Naive B cell (primary cell): ENCODE measurements at regions not wholly inside any gene's neighbourhood (a gene's known extent, or its start where the extent isn't known, plus 50 kb on each side); places are given as distances from the start of the nearest gene placed in this dataset.

Experiments used
- ATAC-seq, 2 donors: fragments of 150-1000 bp; cut with Tn5 transposase; 2 replicates each; pipeline ENCODE4 v1.10.0; 2021; ENCODE audit warnings: low read depth in 2 of 2, mild to moderate bottlenecking in 2 of 2, moderate library complexity in 2 of 2
- DNase-seq: peaks from one replicate; pipeline ENCODE4 v3.0.0; 2022
- H3K27ac Mint-ChIP-seq, 6 donors: one replicate each; pipeline ENCODE4 v1.8.0; 2020 to 2022; ENCODE audit warnings: mild to moderate bottlenecking in 6 of 6, mixed read lengths in 6 of 6, moderate library complexity in 5 of 6, inconsistent platforms in 2 of 6
- H3K27me3 Mint-ChIP-seq, 3 donors: one replicate each; pipeline ENCODE4 v1.8.0; 2021 to 2022; ENCODE audit warnings: mixed read lengths in 3 of 3, mild to moderate bottlenecking in 1 of 3
- H3K36me3 Mint-ChIP-seq, 2 donors: one replicate each; pipeline ENCODE4 v1.8.0; 2020 to 2022; ENCODE audit warnings: mixed read lengths in 2 of 2, inconsistent platforms in 1 of 2, mild to moderate bottlenecking in 1 of 2
- H3K4me1 Mint-ChIP-seq, 3 donors: one replicate each; pipeline ENCODE4 v1.8.0; 2020 to 2022; ENCODE audit warnings: mixed read lengths in 3 of 3, inconsistent platforms in 1 of 3, mild to moderate bottlenecking in 1 of 3, moderate library complexity in 1 of 3
- H3K4me3 Mint-ChIP-seq, 8 donors: one replicate each; pipeline ENCODE4 v1.8.0; 2020 to 2022; ENCODE audit warnings: mild to moderate bottlenecking in 8 of 8, mixed read lengths in 8 of 8, moderate library complexity in 8 of 8, inconsistent platforms in 2 of 8
- H3K9me3 Mint-ChIP-seq, 7 donors: one replicate each; pipeline ENCODE4 v1.8.0; 2020 to 2022; ENCODE audit warnings: mixed read lengths in 7 of 7, mild to moderate bottlenecking in 5 of 7, inconsistent platforms in 2 of 7, moderate library complexity in 1 of 7

DNA sequence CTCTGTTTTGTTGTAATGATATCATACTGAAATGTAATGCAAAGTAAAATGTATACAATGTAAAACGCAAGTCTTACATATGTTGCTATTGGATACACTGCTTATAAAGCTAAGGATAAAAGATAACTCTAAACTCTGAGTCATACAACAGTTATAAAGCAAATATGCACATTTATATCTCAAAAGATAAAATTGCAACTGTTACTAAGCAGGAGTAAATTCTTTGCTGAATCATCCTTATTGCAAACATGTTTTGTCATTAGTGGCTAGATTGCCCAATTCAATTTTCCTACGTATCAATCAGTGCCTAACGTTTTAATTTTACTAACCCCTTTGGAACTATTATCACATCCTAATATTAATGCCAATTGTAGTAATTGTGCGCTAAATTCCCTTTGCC lies 762.9 kb downstream of the LTN1 start:
- H3K27me3 Mint-ChIP-seq: no peaks in the 10 kb centered on the region
- no peaks in the 10 kb centered on the region for H3K4me1 Mint-ChIP-seq
- H3K36me3 Mint-ChIP-seq: no peaks in the 10 kb centered on the region
- no peak overlapping the region for H3K27ac Mint-ChIP-seq
- peaks cover 0 to 6% (median 0%) of the 10 kb centered on the region in 7 donors for H3K9me3 Mint-ChIP-seq
- H3K4me3 Mint-ChIP-seq: no peak overlapping the region
- ATAC-seq (no peak), DNase-seq (no peak)

- Mint-ChIP-seq H3K27ac (no peak overlapping the region), H3K4me3 (no peak overlapping the region), H3K27me3 (no peaks in the 10 kb centered on the region), H3K9me3 (peaks cover 0 to 6% (median 0%) of the 10 kb centered on the region in 7 donors), H3K36me3 (no peaks in the 10 kb centered on the region), H3K4me1 (no peaks in the 10 kb centered on the region)
- ATAC-seq (no peak), DNase-seq (no peak)
These were observed 764.1 kb downstream of the LTN1 start for GRCh38 chr21:28228636-28228995.

DNA sequence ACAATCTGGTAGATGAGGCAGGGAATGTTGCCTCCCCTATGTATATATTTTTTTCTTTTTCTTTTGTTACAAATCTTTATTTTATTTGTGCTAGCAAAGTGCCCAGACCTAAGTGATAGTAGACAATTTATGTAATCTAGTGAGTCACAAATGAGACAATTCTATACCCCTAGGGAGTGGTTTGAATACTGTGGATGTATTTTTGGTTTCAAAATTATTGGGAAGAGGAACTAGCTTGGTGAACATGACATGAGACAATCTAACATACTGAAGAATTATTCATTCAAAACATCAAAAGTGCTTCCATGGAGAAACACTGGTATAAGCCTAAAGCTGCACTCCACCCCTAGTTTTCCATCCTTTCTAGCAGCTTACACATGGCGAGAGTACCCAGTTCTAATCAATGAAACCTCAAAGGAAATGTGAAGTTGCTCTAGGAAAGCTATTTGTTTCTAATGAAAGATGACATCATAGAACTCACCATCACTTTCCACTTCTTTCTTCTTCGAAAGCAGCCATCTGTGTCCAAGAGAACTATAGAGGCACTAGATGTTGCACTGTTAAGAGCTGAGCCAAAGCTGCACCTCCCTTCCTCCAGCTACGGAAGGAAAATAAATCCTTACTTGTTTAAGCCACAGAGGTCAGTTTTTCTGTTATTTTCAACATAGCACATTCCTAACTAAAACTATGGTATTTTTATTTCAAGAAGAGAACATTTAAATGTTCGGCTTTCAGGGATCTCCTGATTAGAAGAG lies 764.6 kb downstream of the LTN1 start:
- Mint-ChIP-seq H3K27ac (no peak overlapping the region), H3K27me3 (no peaks in the 10 kb centered on the region), H3K9me3 (peaks cover 0 to 6% (median 0%) of the 10 kb centered on the region in 7 donors), H3K4me1 (no peaks in the 10 kb centered on the region), H3K36me3 (no peaks in the 10 kb centered on the region), H3K4me3 (no peak overlapping the region)
- DNase-seq (no peak), ATAC-seq (no peak)

DNA sequence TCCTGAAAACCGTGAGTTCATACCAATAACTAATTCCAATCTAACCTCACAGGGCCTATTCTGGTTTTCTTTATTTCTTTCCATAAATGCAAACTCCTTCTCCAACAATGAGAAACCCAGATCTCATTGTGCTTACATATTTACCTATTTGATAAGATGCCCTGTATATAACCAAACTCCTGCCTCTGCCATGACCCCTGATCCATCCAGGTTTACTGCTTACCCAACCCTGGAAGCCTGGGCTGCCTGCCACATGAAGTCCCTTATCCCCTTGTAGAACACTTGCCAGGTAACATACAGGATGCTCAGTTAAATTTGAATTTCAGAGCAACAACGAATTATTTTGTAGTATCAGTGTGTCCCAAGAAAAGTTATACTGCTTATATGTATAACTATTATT lies 766.1 kb downstream of the LTN1 start:
- Mint-ChIP-seq H3K9me3 (peaks cover 0 to 6% (median 0%) of the 10 kb centered on the region in 7 donors), H3K36me3 (no peaks in the 10 kb centered on the region), H3K27ac (no peak overlapping the region), H3K4me3 (no peak overlapping the region), H3K27me3 (no peaks in the 10 kb centered on the region), H3K4me1 (no peaks in the 10 kb centered on the region)
- DNase-seq: no peak
- ATAC-seq: no peak

- ATAC-seq (no peak), DNase-seq (no peak)
- Mint-ChIP-seq H3K27ac (no peak overlapping the region), H3K36me3 (no peaks in the 10 kb centered on the region), H3K4me3 (no peak overlapping the region), H3K9me3 (peaks cover 0 to 6% (median 0%) of the 10 kb centered on the region in 7 donors), H3K27me3 (no peaks in the 10 kb centered on the region), H3K4me1 (no peaks in the 10 kb centered on the region)
These were observed 768.4 kb downstream of the LTN1 start for GRCh38 chr21:28224191-28224726.

GRCh38 chr21:28221984-28222383 lies 770.7 kb downstream of the LTN1 start:
- H3K27ac Mint-ChIP-seq: no peak overlapping the region
- ATAC-seq: no peak
- no peaks in the 10 kb centered on the region for H3K4me1 Mint-ChIP-seq
- H3K27me3 Mint-ChIP-seq: no peaks in the 10 kb centered on the region
- no peak for DNase-seq
- no peaks in the 10 kb centered on the region for H3K36me3 Mint-ChIP-seq
- no peak overlapping the region for H3K4me3 Mint-ChIP-seq
- H3K9me3 Mint-ChIP-seq: peaks cover 0 to 9% (median 2%) of the 10 kb centered on the region in 7 donors

- no peak overlapping the region for H3K4me3 Mint-ChIP-seq
- no peak overlapping the region for H3K27ac Mint-ChIP-seq
- H3K36me3 Mint-ChIP-seq: no peaks in the 10 kb centered on the region
- no peak for ATAC-seq
- no peaks in the 10 kb centered on the region for H3K4me1 Mint-ChIP-seq
- DNase-seq: no peak
- no peaks in the 10 kb centered on the region for H3K27me3 Mint-ChIP-seq
- H3K9me3 Mint-ChIP-seq: peaks cover 0 to 8% (median 2%) of the 10 kb centered on the region in 7 donors
These were observed 772.0 kb downstream of the LTN1 start for GRCh38 chr21:28220680-28221079.

DNA sequence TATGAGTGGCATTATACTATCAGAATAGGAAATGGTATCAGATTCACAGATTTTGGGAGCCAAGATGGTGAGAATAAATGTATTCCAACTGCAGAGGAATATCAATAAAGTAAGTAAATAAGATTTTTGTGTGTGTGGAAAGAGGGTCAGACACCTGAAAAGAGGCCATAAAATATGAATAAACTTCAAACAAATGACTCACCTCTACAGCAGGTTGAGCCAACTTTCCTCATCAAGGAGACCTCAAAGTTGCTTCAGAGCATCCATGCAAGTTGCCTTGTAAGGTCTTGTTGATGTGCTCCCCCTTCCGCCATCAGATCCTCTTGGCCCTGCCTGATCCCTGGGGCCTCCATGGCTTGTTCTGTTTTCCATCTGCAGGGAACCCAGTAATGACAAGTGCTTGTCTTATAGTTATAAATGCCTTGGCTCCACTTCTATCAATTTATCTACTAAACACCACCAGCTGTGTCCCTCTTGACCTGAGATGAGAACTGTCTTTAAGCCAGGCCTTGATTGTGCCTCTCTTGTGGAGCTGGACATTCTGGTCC lies 775.6 kb downstream of the LTN1 start:
- H3K36me3 Mint-ChIP-seq: no peaks in the 10 kb centered on the region
- no peak for DNase-seq
- H3K4me1 Mint-ChIP-seq: no peaks in the 10 kb centered on the region
- no peak overlapping the region for H3K4me3 Mint-ChIP-seq
- H3K27me3 Mint-ChIP-seq: no peaks in the 10 kb centered on the region
- H3K9me3 Mint-ChIP-seq: peaks cover 0 to 8% (median 3%) of the 10 kb centered on the region in 7 donors
- no peak overlapping the region for H3K27ac Mint-ChIP-seq
- no peak for ATAC-seq

DNA sequence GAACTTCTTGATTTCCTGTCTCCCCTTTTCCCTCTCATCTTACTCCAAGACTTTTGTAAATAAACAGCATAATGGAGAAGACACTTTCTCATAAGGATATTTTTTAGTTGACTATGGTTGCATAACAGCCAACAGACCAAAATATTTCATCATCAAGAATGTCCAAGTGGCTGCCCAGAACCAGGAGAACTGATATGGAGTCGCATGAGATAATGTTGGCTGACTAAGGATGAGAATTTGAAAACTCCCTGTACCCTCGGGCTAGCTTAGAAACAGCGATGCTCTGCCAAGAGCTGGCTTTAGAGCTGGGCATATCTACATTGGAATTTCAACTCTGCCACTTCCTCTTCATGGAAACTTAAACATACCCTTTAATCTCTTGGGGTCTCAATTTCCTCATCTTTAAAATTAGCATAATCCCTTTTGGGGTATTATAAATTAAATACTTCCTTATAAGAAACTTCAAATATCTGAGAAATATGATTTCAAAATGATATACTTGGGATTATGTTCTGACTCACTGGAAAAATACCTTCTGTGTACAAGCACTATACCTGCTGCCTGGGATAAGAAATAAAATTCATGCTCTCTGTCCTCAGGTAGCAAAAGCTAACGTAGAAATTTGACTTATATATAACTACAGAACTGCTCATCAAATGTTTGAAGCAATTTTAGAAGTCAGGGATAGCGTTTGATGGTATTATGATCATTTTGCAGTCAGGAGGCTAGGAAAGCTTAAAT lies 777.3 kb downstream of the LTN1 start:
- DNase-seq (no peak), ATAC-seq (no peak)
- no peaks in the 10 kb centered on the region for H3K27me3 Mint-ChIP-seq
- H3K4me1 Mint-ChIP-seq: no peaks in the 10 kb centered on the region
- H3K27ac Mint-ChIP-seq: no peak overlapping the region
- peaks cover 0 to 8% (median 2%) of the 10 kb centered on the region in 7 donors for H3K9me3 Mint-ChIP-seq
- H3K36me3 Mint-ChIP-seq: no peaks in the 10 kb centered on the region
- H3K4me3 Mint-ChIP-seq: no peak overlapping the region

GRCh38 chr21:28214786-28215185 lies 777.9 kb downstream of the LTN1 start:
- H3K27me3 Mint-ChIP-seq: no peaks in the 10 kb centered on the region
- no peaks in the 10 kb centered on the region for H3K4me1 Mint-ChIP-seq
- ATAC-seq: no peak
- no peak overlapping the region for H3K27ac Mint-ChIP-seq
- H3K36me3 Mint-ChIP-seq: no peaks in the 10 kb centered on the region
- DNase-seq: no peak
- H3K4me3 Mint-ChIP-seq: no peak overlapping the region
- H3K9me3 Mint-ChIP-seq: peaks cover 0 to 8% (median 2%) of the 10 kb centered on the region in 7 donors

GRCh38 chr21:28213261-28213660 lies 779.4 kb downstream of the LTN1 start:
- ATAC-seq (no peak), DNase-seq (no peak)
- H3K27ac Mint-ChIP-seq: no peak overlapping the region
- peaks cover 0 to 11% (median 0%) of the 10 kb centered on the region in 7 donors for H3K9me3 Mint-ChIP-seq
- no peaks in the 10 kb centered on the region for H3K36me3 Mint-ChIP-seq
- H3K4me1 Mint-ChIP-seq: no peaks in the 10 kb centered on the region
- H3K4me3 Mint-ChIP-seq: no peak overlapping the region
- H3K27me3 Mint-ChIP-seq: no peaks in the 10 kb centered on the region

GRCh38 chr21:28212061-28212460 lies 780.6 kb downstream of the LTN1 start:
- ATAC-seq (no peak), DNase-seq (no peak)
- Mint-ChIP-seq H3K36me3 (no peaks in the 10 kb centered on the region), H3K4me3 (no peak overlapping the region), H3K27me3 (no peaks in the 10 kb centered on the region), H3K27ac (no peak overlapping the region), H3K4me1 (no peaks in the 10 kb centered on the region), H3K9me3 (peaks cover 0 to 13% (median 0%) of the 10 kb centered on the region in 7 donors)

DNA sequence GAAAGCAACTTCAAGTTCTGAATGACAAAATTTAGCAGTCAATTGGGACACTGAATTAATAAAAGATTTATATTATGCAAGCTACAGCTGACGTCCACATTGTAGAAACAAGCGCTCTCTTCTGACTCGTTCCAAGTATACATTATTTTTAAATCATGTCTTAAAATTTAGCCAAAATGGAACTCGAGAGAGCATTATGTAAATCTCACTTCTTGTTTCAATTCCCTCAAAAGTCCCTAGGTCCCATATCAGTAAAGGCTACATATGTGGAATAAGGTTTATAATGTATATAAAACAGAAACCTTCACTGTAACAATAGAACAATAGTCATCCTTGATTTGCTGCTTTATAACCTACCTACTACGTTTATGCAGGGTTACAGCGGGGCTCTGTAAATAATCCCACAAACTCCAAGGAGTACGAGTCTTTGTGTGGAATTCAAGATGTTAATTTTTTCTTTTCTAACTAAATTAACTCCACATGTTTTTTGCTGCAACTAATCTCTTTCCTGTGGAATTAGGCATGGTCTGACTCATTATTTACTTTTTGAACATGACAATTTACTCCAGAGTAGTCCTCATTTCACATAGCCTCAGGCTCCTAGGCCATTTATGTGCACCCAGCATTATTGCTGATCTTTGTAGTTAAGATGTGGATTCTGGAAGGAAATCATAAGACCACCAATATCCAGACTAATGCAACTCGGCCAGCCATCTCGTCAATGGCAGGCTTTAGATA lies 785.1 kb downstream of the LTN1 start:
- ATAC-seq (no peak), DNase-seq (no peak)
- Mint-ChIP-seq H3K4me3 (no peak overlapping the region), H3K4me1 (no peaks in the 10 kb centered on the region), H3K27ac (no peak overlapping the region), H3K27me3 (no peaks in the 10 kb centered on the region), H3K9me3 (peaks cover 0 to 12% (median 2%) of the 10 kb centered on the region in 7 donors), H3K36me3 (no peaks in the 10 kb centered on the region)
